ENCODE measurements at regions not wholly inside any gene's neighbourhood (a gene's known extent, or its start where the extent isn't known, plus 50 kb on each side); places are given as distances from the start of the nearest gene placed in this dataset.

DNA sequence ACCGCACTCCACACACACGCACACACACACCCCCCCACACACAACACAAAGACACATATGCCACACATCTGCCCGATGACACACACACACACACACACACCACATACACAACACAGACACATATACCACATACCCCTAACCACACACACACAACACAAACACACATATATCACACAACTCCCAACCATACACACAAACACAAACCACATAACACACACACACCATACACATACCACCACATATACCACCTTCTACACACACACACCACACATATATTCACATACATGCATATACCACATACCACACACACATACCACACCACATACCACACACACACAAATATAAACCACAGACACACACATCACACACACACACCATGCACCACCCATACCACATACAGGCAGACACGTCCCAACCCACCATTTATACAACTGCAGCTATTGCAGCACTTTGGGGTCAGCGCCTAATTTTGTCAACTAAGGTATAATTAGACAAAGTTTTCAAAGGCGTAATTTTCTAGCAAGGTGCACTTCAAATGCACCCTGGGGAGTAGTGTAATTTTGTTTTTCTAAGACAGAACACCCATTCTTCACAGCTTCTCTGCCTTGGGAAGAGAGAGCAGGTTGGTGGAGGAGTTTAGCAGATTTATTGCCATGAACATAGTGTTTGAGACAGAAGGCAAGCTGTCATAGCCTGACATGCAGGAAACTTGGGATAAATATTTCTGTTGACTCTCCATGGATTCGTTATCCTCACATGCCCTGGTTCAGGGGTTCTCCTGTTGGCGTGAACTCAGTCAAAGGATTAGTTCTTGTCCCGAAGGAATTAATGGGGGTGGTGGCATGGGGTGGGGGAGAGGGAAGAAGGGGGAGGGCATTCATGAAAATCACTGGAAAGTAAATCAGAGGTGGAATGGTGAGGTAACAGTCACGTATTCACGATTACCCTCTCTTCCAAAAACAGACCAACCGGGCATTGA lies 416.1 kb downstream of the LPIN1 start:
- no peaks in the 10 kb centered on the region for H3K9me3 Mint-ChIP-seq
- no peak overlapping the region for H3K4me3 Mint-ChIP-seq
- H3K4me3 ChIP-seq (ENCODE audit: low read length): no peak overlapping the region
- no peaks in the 10 kb centered on the region for H3K4me1 ChIP-seq (ENCODE audit: control insufficient read depth, insufficient read depth, low read length)
- no peaks in the 10 kb centered on the region for H3K36me3 ChIP-seq (ENCODE audit: control insufficient read depth, insufficient read depth, low read length)
- peak; percentile 3 for DNase-seq
- no peaks in the 10 kb centered on the region for H3K36me3 Mint-ChIP-seq (ENCODE audit: low read depth)
- TF ChIP-seq, protein P1, sequence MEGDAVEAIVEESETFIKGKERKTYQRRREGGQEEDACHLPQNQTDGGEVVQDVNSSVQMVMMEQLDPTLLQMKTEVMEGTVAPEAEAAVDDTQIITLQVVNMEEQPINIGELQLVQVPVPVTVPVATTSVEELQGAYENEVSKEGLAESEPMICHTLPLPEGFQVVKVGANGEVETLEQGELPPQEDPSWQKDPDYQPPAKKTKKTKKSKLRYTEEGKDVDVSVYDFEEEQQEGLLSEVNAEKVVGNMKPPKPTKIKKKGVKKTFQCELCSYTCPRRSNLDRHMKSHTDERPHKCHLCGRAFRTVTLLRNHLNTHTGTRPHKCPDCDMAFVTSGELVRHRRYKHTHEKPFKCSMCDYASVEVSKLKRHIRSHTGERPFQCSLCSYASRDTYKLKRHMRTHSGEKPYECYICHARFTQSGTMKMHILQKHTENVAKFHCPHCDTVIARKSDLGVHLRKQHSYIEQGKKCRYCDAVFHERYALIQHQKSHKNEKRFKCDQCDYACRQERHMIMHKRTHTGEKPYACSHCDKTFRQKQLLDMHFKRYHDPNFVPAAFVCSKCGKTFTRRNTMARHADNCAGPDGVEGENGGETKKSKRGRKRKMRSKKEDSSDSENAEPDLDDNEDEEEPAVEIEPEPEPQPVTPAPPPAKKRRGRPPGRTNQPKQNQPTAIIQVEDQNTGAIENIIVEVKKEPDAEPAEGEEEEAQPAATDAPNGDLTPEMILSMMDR (conservative IDR thresholded peaks at IDR 0.05): no peak
- H3K27me3 ChIP-seq (ENCODE audit: control insufficient read depth, insufficient read depth, low read length, poor library complexity, severe bottlenecking): no peaks in the 10 kb centered on the region
- H3K9ac ChIP-seq (ENCODE audit: extremely low read depth, low read length, poor library complexity, severe bottlenecking): no peak overlapping the region
- WGBS, 2 experiments (ENCODE audit: insufficient coverage in 1 of 2, insufficient read length in 1 of 2): 90 to 91% methylated on average over 2 to 12 of the region's 12 CpGs
- no peaks in the 10 kb centered on the region for H3K27me3 Mint-ChIP-seq (ENCODE audit: insufficient read depth)
- H3K4me1 Mint-ChIP-seq: peaks cover 6% of the 10 kb centered on the region
- H3K9me3 ChIP-seq (ENCODE audit: control insufficient read depth, low read length): no peaks in the 10 kb centered on the region
- H3K27ac Mint-ChIP-seq: no peak overlapping the region
- H3K27ac ChIP-seq (ENCODE audit: low read depth, low read length): no peak overlapping the region

DNA sequence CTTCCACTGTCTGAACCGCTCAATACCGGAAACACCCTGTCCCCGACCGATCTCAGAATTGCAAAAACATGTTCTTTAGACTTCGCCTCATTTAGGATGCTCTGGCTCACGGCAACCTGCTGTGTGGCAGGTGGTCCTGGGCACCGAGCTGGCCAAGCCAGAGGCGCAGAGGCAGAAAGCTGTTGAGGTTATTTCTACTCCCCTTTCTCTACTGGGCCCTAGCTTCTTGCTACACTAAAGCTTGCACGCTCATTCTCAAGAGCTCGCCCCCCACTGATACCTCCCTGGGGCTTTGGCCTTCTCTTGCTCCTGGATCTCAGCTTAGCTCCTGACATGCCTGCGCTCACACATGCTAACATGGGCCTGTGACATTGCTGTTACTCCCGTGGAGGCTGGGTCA lies 417.4 kb downstream of the LPIN1 start:
- Histone ChIP-seq H3K36me3 (ENCODE audit: control insufficient read depth, insufficient read depth, low read length) (no peaks in the 10 kb centered on the region), H3K4me1 (ENCODE audit: control insufficient read depth, insufficient read depth, low read length) (no peaks in the 10 kb centered on the region), H3K27ac (ENCODE audit: low read depth, low read length) (no peak overlapping the region), H3K4me3 (ENCODE audit: low read length) (no peak overlapping the region), H3K27me3 (ENCODE audit: control insufficient read depth, insufficient read depth, low read length, poor library complexity, severe bottlenecking) (no peaks in the 10 kb centered on the region), H3K9ac (ENCODE audit: extremely low read depth, low read length, poor library complexity, severe bottlenecking) (no peak overlapping the region), H3K9me3 (ENCODE audit: control insufficient read depth, low read length) (no peaks in the 10 kb centered on the region)
- WGBS, 2 experiments (ENCODE audit: insufficient coverage in 1 of 2, insufficient read length in 1 of 2): 90 to 91% methylated on average over 11 to 12 of the region's 12 CpGs
- Mint-ChIP-seq H3K27me3 (ENCODE audit: insufficient read depth) (no peaks in the 10 kb centered on the region), H3K27ac (peak overlapping the region; percentile 8), H3K4me3 (no peak overlapping the region), H3K9me3 (no peaks in the 10 kb centered on the region), H3K4me1 (peaks cover 8% of the 10 kb centered on the region), H3K36me3 (ENCODE audit: low read depth) (no peaks in the 10 kb centered on the region)
- TF ChIP-seq, protein P1 (conservative IDR thresholded peaks at IDR 0.05): no peak
- no peak for DNase-seq

DNA sequence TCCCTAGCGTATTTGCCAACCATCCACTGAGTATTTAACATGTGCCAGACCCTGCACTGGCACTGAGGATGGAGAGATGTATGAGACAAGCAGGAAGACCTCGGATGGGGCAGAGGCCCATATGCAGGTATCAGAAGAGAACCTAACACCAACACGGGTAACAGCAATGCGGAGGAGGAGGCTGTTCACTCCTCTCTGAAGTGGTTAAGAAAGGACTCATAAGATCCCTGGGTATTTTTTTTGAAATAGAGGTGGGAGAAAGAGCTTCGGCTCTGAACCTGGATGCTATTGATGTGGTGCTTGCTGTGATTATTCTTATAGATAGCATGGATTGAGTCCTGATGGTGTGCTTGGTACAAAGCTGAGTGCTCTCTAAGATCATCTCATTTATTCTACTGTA lies 418.3 kb downstream of the LPIN1 start:
- peak; percentile 5 for DNase-seq
- Histone ChIP-seq H3K4me3 (ENCODE audit: low read length) (no peak overlapping the region), H3K27ac (ENCODE audit: low read depth, low read length) (no peak overlapping the region), H3K9me3 (ENCODE audit: control insufficient read depth, low read length) (no peaks in the 10 kb centered on the region), H3K9ac (ENCODE audit: extremely low read depth, low read length, poor library complexity, severe bottlenecking) (no peak overlapping the region), H3K36me3 (ENCODE audit: control insufficient read depth, insufficient read depth, low read length) (no peaks in the 10 kb centered on the region), H3K4me1 (ENCODE audit: control insufficient read depth, insufficient read depth, low read length) (no peaks in the 10 kb centered on the region), H3K27me3 (ENCODE audit: control insufficient read depth, insufficient read depth, low read length, poor library complexity, severe bottlenecking) (no peaks in the 10 kb centered on the region)
- Mint-ChIP-seq H3K27ac (no peak overlapping the region), H3K4me3 (no peak overlapping the region), H3K4me1 (peaks cover 8% of the 10 kb centered on the region), H3K27me3 (ENCODE audit: insufficient read depth) (no peaks in the 10 kb centered on the region), H3K36me3 (ENCODE audit: low read depth) (no peaks in the 10 kb centered on the region), H3K9me3 (no peaks in the 10 kb centered on the region)
- WGBS, 2 experiments (ENCODE audit: insufficient coverage in 1 of 2, insufficient read length in 1 of 2): 95 to 97% methylated on average over 4 to 5 of the region's 5 CpGs
- TF ChIP-seq, protein P1 (conservative IDR thresholded peaks at IDR 0.05): no peak

All from endodermal cell (in vitro differentiated cells).